ENCODE measurements at regions not wholly inside any gene's neighbourhood (a gene's known extent, or its start where the extent isn't known, plus 50 kb on each side); places are given as distances from the start of the nearest gene placed in this dataset.

DNA sequence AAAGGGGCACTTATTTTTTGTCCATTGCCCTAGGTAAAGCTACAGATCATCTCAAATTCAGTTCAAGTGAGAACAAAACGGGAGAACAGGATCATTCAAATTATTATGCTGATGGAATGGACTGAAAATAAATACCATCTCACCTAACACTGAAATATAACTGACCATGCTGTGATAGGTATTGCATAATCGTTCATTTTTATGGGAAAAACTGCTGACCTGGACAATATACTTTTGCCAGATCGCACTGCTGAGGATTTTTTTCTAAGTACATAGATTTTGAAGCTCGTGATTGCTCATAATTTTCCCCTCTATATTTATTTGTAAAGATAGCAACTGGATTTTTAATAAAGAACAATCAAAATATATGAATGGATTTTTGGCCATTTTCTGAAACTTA, 636.6 kb upstream of the NEGR1 start:
- TF ChIP-seq, protein P1, sequence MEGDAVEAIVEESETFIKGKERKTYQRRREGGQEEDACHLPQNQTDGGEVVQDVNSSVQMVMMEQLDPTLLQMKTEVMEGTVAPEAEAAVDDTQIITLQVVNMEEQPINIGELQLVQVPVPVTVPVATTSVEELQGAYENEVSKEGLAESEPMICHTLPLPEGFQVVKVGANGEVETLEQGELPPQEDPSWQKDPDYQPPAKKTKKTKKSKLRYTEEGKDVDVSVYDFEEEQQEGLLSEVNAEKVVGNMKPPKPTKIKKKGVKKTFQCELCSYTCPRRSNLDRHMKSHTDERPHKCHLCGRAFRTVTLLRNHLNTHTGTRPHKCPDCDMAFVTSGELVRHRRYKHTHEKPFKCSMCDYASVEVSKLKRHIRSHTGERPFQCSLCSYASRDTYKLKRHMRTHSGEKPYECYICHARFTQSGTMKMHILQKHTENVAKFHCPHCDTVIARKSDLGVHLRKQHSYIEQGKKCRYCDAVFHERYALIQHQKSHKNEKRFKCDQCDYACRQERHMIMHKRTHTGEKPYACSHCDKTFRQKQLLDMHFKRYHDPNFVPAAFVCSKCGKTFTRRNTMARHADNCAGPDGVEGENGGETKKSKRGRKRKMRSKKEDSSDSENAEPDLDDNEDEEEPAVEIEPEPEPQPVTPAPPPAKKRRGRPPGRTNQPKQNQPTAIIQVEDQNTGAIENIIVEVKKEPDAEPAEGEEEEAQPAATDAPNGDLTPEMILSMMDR (IDR thresholded peaks at IDR 0.05), result no peak
- no peak for TF ChIP-seq ZFX (IDR thresholded peaks at IDR 0.05; ENCODE audit: borderline replicate concordance)
- H3K27ac ChIP-seq, result no peak overlapping the region

DNA sequence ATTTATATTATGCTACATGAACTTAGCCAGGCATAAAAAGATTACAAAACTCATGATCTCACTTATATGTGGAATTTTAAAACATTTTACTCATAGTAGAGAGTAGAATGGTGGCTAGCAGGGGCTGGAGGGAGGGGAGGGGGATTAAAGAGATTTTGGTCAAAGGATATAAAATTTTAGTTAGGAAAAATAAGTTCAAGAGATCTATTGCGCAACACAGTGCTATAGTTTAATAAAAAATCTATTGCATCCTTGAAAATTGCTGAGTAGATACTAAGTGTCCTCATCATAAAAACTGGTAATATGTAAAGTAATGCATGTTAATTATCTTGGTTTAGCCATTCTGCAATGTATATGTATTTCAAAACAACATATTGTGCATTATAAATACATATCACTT, 635.6 kb upstream of the NEGR1 start:
- TF ChIP-seq, protein P1 (IDR thresholded peaks at IDR 0.05), result no peak
- no peak for TF ChIP-seq ZFX (IDR thresholded peaks at IDR 0.05; ENCODE audit: borderline replicate concordance)
- H3K27ac ChIP-seq, result no peak overlapping the region

DNA sequence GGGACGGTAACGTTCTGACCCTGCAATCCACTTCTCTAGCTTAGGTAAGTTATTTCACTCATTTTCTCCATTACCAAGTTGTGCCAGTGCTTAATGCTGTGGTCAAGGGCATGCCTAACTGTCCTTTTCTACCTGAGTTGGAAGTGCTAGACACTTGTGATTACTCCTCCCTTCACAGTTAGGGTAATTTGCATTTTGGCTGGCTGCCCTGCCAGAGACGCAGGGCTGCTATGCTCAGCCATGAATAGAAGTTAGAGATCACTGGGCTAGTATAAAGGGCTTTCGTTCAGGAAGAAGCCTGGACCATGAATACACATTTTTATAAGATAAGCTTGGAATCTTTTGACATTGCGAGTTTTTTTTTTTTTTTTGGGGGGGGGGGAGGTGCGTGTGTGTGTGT, 633.2 kb upstream of the NEGR1 start:
- no peak overlapping the region for H3K27ac ChIP-seq
- TF ChIP-seq, protein P1 (IDR thresholded peaks at IDR 0.05), result no peak
- TF ChIP-seq ZFX (IDR thresholded peaks at IDR 0.05; ENCODE audit: borderline replicate concordance), result no peak

DNA sequence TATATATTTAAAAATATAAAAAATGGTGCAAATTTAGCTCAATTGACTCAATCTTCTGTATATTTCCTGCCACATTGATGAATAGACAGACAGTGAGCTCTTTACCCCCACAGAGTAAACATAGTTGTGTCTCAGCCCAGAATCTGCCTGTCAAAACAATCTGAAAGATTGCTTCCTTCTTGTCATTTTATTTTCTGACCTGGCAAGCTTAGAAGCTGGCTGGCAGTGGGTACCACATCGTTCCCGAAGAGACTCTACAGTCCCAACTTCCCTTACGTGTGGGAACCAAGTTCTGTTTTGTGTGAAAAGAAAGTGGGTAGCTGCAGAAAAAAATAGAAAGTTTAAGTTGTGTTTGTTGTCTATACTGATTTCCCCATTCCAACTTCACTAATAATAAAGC, 629.3 kb upstream of the NEGR1 start:
- H3K27ac ChIP-seq, result no peak overlapping the region
- TF ChIP-seq, protein P1 (IDR thresholded peaks at IDR 0.05), result no peak
- no peak for TF ChIP-seq ZFX (IDR thresholded peaks at IDR 0.05; ENCODE audit: borderline replicate concordance)

DNA sequence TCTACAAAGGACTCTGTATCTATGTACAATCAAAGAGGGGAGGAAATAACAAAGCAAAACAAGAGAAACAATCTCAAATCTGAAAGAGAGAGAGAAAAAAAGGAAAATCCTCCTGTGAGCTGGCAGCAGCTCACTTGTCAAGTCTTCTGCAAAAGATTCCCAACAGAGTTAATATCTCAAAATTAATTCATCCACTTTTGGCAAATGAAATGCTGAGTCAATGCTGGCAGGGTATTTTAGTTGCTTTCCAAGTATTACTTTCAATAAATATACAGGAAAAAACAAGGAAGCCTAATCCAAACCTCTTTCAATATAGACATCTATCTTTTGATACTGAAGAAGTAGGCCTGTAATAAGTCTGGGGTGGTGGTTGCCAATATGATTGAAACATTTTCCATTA, 613.9 kb upstream of the NEGR1 start:
- TF ChIP-seq, protein P1 (IDR thresholded peaks at IDR 0.05), result no peak
- TF ChIP-seq ZFX (IDR thresholded peaks at IDR 0.05; ENCODE audit: borderline replicate concordance), result no peak
- H3K27ac ChIP-seq, result no peak overlapping the region

DNA sequence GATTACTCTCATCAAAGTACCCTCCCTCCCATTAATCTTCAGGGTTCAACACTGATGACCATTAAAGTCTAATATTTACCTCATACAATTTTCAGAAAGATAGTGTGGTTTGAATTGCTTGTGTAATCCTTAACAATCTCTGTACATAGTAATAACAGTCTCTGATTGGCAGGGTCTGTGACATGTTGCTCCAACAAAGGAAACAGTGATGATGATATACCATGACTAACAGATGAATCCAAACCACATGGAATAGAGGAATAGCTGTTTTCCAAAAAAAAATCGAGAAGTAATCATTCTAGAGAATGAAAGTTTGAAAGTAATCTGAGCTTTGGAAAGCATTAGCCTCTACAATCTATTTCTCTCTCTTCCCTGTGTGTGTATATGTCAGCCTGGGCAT, 610.1 kb upstream of the NEGR1 start:
- no peak overlapping the region for H3K27ac ChIP-seq
- TF ChIP-seq ZFX (IDR thresholded peaks at IDR 0.05; ENCODE audit: borderline replicate concordance), result no peak

DNA sequence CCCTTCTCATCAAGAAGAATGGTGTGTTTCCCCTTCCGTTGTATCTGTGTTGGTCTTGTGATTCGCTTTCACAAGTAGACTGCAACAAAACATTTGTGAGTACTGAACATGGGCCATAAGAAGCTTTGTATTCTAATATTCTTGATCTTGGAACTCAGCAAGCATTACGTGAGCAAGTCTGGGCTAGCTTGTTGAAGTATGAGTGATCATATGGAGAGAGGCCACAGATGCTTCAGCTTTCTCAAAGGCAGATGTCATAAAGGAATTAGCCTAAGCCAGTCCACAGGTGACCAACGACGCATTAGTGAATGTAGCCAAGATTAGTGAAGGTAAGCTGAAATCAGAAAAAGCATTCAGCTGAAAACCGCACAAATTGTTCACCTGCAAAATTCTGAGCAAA, 609.6 kb upstream of the NEGR1 start:
- no peak overlapping the region for H3K27ac ChIP-seq
- no peak for TF ChIP-seq ZFX (IDR thresholded peaks at IDR 0.05; ENCODE audit: borderline replicate concordance)
- TF ChIP-seq, protein P1 (IDR thresholded peaks at IDR 0.05), result no peak

DNA sequence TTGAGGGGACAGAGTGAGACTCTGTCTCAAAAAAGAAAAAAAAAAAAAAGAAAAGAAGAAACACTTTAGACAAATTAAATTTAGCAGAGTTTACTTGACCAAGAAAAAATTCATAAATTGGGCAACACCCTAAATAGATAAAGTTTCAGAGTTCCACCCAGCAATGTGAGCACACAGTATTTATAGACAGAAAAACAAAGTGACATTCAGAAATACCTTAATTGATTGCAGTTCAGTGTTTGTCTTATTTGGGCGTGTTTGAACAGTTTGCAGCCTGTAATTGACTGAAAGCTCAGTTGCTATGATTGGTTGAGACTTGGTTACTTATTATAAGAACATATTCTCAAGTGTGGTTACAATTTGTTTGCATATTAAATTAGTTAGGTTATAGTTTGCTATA, 603.5 kb upstream of the NEGR1 start:
- H3K27ac ChIP-seq, result no peak overlapping the region
- no peak for TF ChIP-seq ZFX (IDR thresholded peaks at IDR 0.05; ENCODE audit: borderline replicate concordance)
- TF ChIP-seq, protein P1 (IDR thresholded peaks at IDR 0.05), result no peak

All from 22Rv1 (cell line).